HG02678 (cell line): ENCODE measurements at regions not wholly inside any gene's neighbourhood (a gene's known extent, or its start where the extent isn't known, plus 50 kb on each side); places are given as distances from the start of the nearest gene placed in this dataset.
"Not testable (repeated sequence)": the region's sequence is repeated elsewhere in the genome, so short reads cannot be mapped to it uniquely, and the experiment has no call there.

Source experiments
- ATAC-seq: cut with Tn5 transposase; IDR thresholded peaks from one replicate; pipeline ENCODE4 v1.9.1; 2021; ENCODE audit warnings: mild to moderate bottlenecking, moderate library complexity; ENCODE audit not compliant: unreplicated experiment

GRCh38 chr4:31237233-31237632, 517.1 kb downstream of the PCDH7 start:
- ATAC-seq = no peak

DNA sequence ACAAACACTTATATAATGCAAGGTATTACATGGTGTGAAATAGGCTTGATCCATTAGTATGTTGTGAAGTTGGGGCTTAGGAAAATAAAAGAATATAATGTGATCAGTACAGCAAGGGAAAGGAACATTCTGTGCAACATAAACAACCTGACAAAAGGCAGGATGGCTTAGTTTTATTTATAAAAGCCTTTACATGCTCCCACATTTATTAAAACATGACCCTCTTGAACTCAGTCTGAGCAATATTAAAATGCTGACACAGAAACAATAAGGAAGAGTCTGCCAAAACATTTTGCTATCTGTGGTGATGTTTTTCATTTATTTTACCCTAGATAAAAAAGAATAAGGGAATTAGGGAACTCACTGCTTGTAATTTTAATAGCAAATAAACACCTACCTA, 519.7 kb downstream of the PCDH7 start:
- no peak for ATAC-seq

GRCh38 chr4:31241504-31242106, 521.4 kb downstream of the PCDH7 start:
- ATAC-seq = no peak

- no peak for ATAC-seq
Observed at GRCh38 chr4:31246856-31247255, 526.7 kb downstream of the PCDH7 start.

GRCh38 chr4:31259119-31259518, 539.0 kb downstream of the PCDH7 start:
- no peak for ATAC-seq

- no peak for ATAC-seq
Observed at GRCh38 chr4:31261632-31262031, 541.5 kb downstream of the PCDH7 start.

GRCh38 chr4:31266094-31266493, 545.9 kb downstream of the PCDH7 start:
- not testable (repeated sequence) for ATAC-seq

DNA sequence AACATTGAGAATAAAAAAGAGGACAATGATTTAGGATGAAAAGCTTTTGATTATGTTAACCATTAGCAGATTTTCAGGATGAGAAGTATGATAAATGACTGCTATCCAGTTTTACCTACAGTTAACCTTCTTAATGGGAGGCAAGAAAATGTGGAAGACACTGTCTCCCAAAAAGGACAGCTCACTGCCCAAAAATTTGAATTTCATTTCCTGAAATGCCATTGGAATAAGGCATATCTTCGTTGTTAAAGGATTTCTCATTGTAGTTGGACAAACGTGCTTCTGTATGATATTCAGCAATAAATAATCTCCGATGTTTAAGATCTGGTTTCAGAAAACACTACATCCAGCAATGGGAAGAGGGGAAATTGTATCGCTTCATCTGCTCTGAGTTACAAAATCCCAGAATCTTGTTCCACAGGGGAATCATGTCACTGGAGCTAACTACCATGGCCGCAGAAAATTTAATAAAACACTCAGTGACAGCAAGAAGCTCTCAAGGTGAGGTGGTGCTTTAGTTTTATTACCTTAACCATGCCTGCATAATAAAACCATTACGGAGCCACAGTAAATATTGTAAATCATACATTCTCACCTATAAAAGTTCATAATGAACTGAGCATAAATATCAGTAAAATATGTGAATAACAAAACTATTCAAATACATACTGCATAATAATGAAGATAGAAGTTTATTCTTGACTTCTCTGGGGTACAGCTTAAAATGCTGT, 552.3 kb downstream of the PCDH7 start:
- ATAC-seq = no peak

- ATAC-seq = no peak
Observed at GRCh38 chr4:31275906-31276305, 555.7 kb downstream of the PCDH7 start.

DNA sequence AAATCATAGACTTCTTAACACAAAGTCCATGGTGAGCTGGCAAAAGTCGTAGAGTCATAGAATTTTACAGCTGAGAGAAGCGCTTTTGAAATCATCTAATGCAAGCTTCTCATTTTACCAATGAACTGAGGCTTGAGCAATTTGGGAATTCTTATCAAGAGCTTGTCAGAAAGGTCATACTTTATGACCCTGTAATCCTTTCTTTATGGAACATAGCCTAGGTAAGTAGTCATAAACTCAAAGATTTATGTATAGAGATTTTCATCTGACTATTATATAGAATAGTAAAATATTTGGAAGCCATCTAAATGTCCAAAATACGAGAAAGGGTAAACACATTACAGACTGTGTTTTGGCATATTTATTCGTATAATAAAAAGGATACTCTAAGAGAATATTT, 563.5 kb downstream of the PCDH7 start:
- no peak for ATAC-seq

DNA sequence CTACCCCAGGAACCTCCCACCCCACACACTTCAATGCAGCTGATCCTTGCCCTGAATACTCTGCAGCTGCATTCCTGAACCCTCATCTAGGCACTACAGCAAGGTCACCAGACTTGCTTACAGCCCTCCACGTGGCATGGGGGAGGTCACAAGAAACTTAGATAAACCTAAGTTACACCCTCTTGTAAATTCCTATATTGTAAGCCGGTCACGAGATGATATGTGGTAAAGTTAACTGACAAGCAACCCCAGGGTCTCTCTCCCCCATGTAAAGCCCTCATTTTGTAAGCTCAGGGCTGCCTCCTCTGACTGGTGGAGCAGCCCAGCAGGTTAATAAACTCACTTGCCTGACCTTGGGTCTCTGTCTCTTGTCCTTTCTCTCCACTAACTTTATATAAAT, 570.7 kb downstream of the PCDH7 start:
- no peak for ATAC-seq

GRCh38 chr4:31291238-31291637, 571.1 kb downstream of the PCDH7 start:
- no peak for ATAC-seq

DNA sequence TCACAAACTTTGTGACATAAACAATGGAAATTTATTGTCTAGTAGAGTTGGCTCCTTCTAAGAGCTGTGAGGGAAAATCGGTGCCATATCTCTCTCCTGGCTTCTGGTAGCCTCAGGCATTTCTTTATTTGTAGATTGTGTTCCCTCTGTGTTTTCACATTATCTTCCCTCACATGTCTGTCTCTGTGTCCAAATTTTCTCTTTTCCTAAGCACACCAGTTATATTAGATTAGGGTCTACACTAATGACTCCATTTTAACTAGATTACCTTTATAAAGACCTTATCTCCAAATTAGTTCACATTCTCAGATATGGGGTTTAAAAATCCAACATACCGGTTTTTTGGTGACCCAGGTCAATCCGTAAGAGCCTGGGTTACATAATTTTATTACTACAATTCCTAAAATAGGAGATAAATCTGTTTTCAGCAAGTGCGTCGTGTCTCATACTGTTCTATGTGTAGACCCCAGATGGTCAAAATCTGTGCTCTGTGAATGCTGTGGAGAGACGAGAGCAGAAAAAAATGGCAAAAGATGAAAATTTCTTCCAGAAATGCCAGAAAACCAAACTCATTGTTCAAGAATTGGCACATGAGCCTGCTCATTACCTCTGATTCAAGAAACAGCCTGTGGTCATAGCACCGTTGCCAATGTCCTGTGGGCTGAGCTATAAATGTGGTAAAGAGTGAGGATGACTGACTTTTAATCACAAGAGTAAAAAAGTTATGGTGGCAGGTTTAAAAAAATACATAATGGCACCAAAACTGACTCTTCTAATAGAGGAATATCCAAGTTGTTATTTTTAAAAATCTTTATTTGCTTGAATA, 574.7 kb downstream of the PCDH7 start:
- no peak for ATAC-seq

- ATAC-seq = no peak
Observed at GRCh38 chr4:31298737-31299136, 578.6 kb downstream of the PCDH7 start.

GRCh38 chr4:31307029-31307428, 586.9 kb downstream of the PCDH7 start:
- no peak for ATAC-seq

- no peak for ATAC-seq
Observed at GRCh38 chr4:31324814-31325213, 604.6 kb downstream of the PCDH7 start.

DNA sequence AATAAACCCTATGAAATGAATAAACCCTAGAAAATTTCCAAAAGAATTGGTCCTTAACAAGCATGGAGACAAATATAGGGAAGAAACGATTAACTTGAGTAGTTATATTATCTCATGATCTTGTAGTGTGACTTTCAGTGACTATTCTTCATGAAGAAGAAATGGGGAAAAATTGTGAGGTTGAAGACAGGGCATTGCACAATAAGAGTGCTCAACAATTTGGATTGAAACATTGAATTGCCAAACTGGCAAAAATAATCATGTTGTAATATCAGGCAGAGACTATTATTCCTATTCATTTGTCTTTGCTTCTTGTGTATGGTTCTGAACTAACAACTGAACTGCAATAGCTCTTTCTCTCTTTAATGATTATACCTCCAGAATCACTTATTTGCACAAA, 605.1 kb downstream of the PCDH7 start:
- no peak for ATAC-seq

DNA sequence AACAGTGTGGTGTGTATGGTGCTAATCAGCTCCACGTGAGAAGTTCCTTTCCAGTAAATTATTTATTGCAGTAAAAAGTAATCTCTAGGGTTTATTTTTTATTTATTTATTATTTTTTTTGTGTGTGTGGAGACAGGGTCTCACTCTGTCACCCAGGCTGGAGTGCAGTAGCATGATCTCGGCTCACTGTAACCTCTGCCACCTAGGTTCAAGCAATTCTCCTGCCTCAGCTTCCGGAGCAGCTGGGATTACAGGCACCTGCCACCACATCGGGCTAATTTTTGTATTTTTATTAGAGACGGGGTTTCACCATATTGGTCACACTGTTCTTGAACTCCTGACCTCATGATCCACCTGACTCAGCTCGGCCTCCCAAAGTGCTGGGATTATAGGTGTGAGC, 606.9 kb downstream of the PCDH7 start:
- ATAC-seq = no peak

DNA sequence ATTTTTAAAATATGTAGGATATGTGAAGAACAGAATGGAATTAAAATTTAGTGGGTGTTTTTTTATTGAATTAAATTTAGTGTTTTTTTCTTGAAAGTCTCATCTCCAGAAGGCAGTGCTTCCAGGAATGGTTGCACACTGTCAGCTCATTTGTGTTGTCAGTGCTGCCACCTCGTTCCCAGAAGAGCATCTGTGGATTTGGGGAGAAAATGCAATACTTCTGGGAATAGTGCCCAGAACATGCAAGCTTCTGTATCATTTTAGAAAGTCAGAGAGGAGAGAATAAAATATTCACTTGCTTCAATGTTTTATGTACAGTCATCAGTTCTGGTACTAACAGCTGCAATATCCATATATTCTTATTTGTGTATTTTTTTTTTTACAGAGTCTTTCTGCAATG, 608.8 kb downstream of the PCDH7 start:
- ATAC-seq = no peak

DNA sequence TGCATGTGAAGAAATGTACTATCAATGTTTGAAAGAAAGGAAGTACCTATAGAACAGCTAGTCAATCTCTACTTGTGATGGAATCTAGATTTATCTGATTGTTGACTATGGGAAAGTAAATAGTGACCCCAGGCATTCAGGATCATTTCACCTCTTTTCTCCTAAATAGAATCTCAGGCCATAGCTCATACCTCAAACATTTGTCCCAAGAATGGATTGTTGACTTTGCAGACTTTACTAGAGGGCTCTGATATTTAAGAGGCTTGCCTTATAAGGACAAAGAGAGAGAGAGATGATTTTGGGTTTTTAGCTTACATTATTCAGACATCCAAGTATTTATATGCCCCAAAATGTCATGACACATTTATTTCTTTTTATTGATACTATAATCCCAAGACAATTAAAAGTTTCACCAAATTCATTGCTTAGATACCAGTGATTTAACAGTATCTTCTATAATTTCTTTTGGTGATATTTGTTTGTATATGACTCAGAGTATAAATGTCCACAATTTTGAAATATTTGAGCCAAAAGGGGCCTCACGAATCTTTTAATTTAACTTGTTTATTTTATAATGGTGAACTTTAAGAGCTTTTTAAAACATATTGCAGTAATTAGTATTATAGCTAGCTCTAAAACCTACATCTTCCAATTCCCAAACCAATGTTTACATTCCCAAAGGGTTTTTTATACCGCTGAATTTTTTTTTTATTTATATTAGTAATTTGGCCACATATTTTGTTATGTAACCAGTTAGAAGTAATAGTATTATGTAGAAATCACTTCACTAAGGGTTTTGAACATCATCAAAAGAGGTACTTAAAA, 614.1 kb downstream of the PCDH7 start:
- no peak for ATAC-seq

DNA sequence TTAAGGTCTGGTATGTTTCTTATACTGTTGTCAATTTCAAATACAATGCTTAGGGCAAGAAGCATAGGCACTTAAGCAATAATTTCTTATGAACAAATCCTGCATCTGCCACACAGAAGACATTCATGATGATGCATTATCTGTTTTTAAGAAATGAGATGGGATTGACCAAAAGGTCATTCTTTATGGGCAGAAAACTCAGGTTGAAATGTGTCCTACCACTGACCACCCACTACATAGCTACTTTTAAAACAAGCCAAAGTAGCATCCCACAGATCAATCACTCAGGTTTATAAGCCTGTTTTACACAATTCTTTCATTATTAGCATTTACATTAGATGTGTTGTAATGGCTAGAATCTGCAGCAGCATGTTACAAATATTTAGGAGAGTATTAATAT, 617.8 kb downstream of the PCDH7 start:
- ATAC-seq = no peak
